ENCODE measurements at regions not wholly inside any gene's neighbourhood (a gene's known extent, or its start where the extent isn't known, plus 50 kb on each side); places are given as distances from the start of the nearest gene placed in this dataset.
A peak's percentile ranks its signal among the peaks of the same experiment; 100 is the strongest.

- ATAC-seq (no peak), FAIRE-seq (no peak), DNase-seq (ENCODE audit: low spot score) (no peak)
- in situ Hi-C loops (cut with HindIII; ENCODE audit: extremely low pct_ligation_motif_present, low pct_unique_long_range_greater_than_20kb), result no loop called here
- H3K79me2 ChIP-seq (ENCODE audit: insufficient read depth, low read length), result no peaks in the 10 kb centered on the region
- H3K4me2 ChIP-seq (ENCODE audit: low read depth, low read length), result no peak overlapping the region
- 41% methylated on average over 2 of the region's 2 CpGs for WGBS (ENCODE audit: low lambda C conversion rate)
- POLR2A ChIA-PET, result no interaction called here
- H2AFZ ChIP-seq (ENCODE audit: low read length), result no peak overlapping the region
- H4K20me1 ChIP-seq (ENCODE audit: insufficient read depth, low read length), result no peaks in the 10 kb centered on the region
- no peaks in the 10 kb centered on the region for H3K36me3 ChIP-seq (replicated peaks in 1 of 2; ENCODE audit: control insufficient read depth in 1 of 2, insufficient read depth in 2 of 2, low read length in 2 of 2)
- no peak overlapping the region for H3K27ac ChIP-seq (ENCODE audit: extremely low read length, insufficient read depth, low read length)
- peaks cover 15% of the 10 kb centered on the region for H3K9me3 ChIP-seq (ENCODE audit: low read length)
- CTCF ChIA-PET (ENCODE audit: low intra/inter-chr PET ratio, low total read pairs), result no interaction called here
- intact Hi-C loops (cut with micrococcal nuclease; ENCODE audit: unreplicated experiment), result no loop called here
- no TSS peak for BruUV-seq (replicated peaks)
- no peak overlapping the region for H3K9ac ChIP-seq (ENCODE audit: insufficient read depth, low read depth, low read length)
- no peaks in the 10 kb centered on the region for H3K27me3 ChIP-seq (ENCODE audit: control insufficient read depth in 1 of 2, insufficient read depth in 2 of 2, low read length in 2 of 2)
- H3K4me3 ChIP-seq (replicated peaks in 1 of 3; ENCODE audit: insufficient read depth in 1 of 3, low read depth in 2 of 3, low read length in 3 of 3), result no peak overlapping the region
- TF ChIP-seq ZNF737 (CRISPR knock-in tag; IDR thresholded peaks at IDR 0.05; ENCODE audit: borderline replicate concordance) (no peak), TEAD3 (CRISPR knock-in tag; optimal IDR thresholded peaks at IDR 0.05; ENCODE audit: borderline replicate concordance) (no peak)
- H3K4me1 ChIP-seq (ENCODE audit: insufficient read depth, low read length), result no peaks in the 10 kb centered on the region
Observed at GRCh38 chr4:23001478-23001877, 308.7 kb downstream of the GBA3 start.

- Histone ChIP-seq H3K9me3 (ENCODE audit: low read length) (peaks cover 4% of the 10 kb centered on the region; the same call in 1 of the 2 replicates), H3K4me3 (replicated peaks in 1 of 3; ENCODE audit: insufficient read depth in 1 of 3, low read depth in 2 of 3, low read length in 3 of 3) (no peak overlapping the region), H3K9ac (ENCODE audit: insufficient read depth, low read depth, low read length) (no peak overlapping the region), H3K4me2 (ENCODE audit: low read depth, low read length) (no peak overlapping the region), H2AFZ (ENCODE audit: low read length) (no peak overlapping the region), H3K27ac (ENCODE audit: extremely low read length, insufficient read depth, low read length) (no peak overlapping the region), H4K20me1 (ENCODE audit: insufficient read depth, low read length) (no peaks in the 10 kb centered on the region), H3K4me1 (ENCODE audit: insufficient read depth, low read length) (no peaks in the 10 kb centered on the region), H3K79me2 (ENCODE audit: insufficient read depth, low read length) (no peaks in the 10 kb centered on the region), H3K36me3 (replicated peaks in 1 of 2; ENCODE audit: control insufficient read depth in 1 of 2, insufficient read depth in 2 of 2, low read length in 2 of 2) (no peaks in the 10 kb centered on the region), H3K27me3 (ENCODE audit: control insufficient read depth in 1 of 2, insufficient read depth in 2 of 2, low read length in 2 of 2) (no peaks in the 10 kb centered on the region)
- no TSS peak for BruUV-seq (replicated peaks)
- DNase-seq (ENCODE audit: low spot score) (peak; percentile 3), FAIRE-seq (no peak), ATAC-seq (0 out of 3 replicates have a peak, but pooled peaks have one; percentile 35)
- WGBS (ENCODE audit: low lambda C conversion rate), result 27% methylated on average over 2 of the region's 2 CpGs
- ChIA-PET POLR2A (no interaction called here), CTCF (ENCODE audit: low intra/inter-chr PET ratio, low total read pairs) (no interaction called here)
- in situ Hi-C loops (cut with HindIII; ENCODE audit: extremely low pct_ligation_motif_present, low pct_unique_long_range_greater_than_20kb), result no loop called here
- intact Hi-C loops (cut with micrococcal nuclease; ENCODE audit: unreplicated experiment), result no loop called here
- TF ChIP-seq ZNF746 (CRISPR knock-in tag; IDR thresholded peaks at IDR 0.05) (no peak), CTCF (CRISPR knock-in tag; IDR thresholded peaks at IDR 0.05) (peak; percentile 36), STAG1 (CRISPR knock-in tag; IDR thresholded peaks at IDR 0.05) (peak; percentile 41; the same call in 1 of the 2 replicates)
Observed at GRCh38 chr4:22999419-22999818, 306.7 kb downstream of the GBA3 start.

Measured in HepG2 (cell line).